ENCODE measurements at regions not wholly inside any gene's neighbourhood (a gene's known extent, or its start where the extent isn't known, plus 50 kb on each side); places are given as distances from the start of the nearest gene placed in this dataset.
A peak's percentile ranks its signal among the peaks of the same experiment; 100 is the strongest.
"Not testable (repeated sequence)": the region's sequence is repeated elsewhere in the genome, so short reads cannot be mapped to it uniquely, and the experiment has no call there.

DNA sequence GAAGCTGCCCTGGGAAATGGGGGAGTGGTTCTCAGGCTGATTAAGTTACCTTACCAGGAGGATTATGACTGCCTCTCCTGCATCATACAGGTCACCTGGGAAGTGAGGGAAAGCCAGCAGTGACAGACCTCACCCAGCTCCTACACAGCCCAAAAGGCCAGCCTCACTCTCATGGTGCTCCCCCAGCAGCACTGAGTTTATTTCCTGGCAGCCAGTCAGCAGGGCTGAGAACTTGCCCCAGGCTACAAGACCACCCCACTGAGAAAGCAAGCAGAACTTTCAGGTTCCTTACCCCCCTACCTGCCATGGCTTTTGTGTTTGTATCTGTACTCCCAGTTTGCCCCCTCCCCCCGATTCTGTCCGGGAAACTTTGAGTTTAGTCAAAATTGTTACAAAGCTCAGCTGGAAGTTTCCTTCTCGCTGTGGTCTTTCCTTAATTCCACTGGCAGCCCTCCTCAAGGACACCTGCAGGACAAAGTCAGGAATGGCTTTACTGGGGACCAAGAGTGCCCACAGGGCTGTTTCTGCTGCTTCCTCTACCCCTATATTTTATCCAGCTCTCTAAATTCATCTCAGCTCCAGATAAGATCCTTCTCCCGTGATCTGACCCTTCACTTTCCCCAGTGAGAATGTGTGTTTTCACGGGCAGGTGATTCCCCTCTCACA, 649.8 kb upstream of the MBL2 start:
- no peak for DNase-seq

DNA sequence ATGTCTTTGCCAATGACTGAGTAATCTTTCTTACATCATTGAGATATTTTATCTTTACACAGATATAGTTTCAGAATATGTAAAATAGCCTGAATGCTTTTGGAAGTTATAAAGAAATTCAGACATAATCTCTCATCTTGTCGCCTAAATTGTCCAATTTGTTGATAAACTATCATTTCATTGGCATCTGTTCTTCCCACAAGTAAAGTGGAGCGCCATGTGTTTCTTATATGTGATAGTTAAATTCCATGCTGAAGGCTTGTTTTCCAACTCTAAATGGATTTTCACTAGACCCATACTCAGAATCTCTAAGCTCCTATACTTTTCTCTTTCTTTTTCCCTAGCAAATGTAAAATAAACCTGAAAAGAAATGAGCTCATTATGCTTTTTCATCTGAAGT, 640.1 kb upstream of the MBL2 start:
- DNase-seq, result no peak

DNA sequence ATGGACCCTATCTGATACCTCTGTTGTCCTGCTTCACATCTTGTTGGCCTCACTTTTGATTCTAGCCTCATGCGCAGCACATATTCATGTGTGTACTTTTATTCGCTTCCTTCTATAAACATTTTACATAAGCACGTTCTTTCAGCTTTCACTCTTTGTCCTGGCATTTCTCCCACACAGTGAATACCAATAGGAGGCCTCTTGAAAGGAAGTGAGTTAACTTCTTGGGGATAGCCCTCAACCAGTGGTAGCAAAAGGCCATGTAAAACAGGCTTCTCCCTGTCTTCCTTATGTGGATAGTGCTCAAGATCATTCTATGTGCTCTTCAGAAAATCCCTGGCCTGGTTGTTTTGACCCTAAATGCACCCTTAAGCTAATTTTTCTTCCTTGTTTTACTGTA, 633.9 kb upstream of the MBL2 start:
- DNase-seq, result no peak

DNA sequence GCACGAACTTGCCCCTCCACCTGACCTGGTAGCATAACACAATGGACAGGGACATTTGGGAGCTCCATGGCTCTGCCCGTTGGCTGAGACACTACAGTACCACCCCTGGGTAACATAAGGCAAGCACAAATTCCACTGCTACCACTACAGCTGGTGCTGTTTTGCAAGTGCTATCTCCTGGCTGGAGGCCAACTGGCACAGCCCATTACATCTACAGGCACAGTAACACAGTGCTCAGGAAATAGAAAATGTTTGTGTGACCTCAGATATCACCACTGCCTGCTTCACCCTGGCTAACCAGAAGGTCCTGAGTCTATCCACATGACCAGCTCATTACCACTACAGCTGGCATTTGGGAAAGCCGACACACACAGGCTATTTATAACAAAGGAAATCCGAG, 631.1 kb upstream of the MBL2 start:
- peak; percentile 25 for DNase-seq

DNA sequence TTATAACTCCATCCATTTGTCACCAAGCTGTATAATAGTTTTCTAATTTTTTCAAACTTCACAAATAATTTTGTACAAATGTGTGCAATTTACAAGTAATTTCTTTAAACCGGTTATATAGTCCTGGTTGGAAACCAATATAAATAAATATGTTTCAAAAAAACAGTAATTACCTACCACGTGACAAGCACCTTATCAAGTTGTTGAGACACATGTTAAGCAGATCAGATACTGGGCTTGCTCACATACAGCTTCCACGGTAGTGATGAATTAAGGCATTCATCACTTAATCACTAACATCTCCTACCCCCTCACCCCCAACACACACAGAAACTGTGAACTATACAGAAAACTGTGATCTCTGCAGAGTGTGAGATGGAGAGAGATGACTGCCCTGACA, 630.0 kb upstream of the MBL2 start:
- DNase-seq, result no peak

DNA sequence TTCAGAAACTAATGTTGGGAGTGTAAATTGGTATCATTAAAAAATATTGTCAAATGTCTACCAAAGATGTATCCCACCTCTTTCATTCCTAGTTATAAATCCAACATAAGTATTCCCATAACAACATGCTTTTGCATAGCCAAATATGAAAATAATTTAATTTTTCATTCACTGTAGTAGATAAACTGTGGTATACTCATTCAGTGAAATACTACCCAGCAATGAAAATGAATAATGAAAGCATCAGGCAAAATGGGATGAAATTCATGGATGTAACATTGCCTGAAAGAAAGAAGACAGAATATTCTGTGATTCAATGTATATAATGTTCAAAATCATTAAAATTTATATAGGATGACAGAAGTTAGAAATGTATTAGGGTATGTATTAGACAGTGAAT, 629.0 kb upstream of the MBL2 start:
- no peak for DNase-seq

DNA sequence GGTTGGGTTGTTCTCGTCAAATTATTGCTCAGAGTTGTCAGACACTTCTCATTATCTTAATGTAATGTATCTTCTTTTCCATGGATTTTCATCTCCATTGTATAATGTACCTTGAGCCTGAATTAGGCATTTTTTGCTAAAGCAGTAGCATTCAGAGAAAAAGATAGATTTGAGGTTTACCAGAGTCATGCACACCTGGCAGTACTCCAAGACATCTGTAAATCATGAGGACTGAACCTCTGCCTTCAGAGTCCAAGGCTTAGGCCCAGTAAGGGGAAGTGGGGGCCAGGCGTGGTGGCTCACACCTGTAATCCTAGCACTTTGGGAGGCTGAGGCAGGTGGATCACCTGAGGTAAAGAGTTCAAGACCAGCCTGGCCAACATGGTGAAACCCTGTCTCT, 624.3 kb upstream of the MBL2 start:
- no peak for DNase-seq

DNA sequence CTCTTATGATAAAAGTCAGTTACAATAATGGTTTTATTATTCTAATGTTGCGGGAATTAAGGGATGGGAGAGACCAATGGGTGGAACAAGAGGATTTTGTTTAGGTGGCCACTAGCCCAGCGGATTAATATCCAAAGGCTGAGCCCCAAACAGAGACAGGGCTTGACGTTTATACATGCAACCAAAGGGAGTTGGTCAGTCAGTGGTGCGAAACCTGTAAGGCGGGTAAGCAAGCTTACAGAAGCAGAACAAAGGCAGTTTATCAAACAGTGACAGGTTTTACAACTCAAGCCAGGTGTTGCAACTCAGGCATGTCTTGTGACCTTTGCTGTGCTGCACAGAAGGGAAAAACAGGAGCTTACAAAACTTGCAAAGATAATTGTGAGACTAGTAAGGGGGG, 622.9 kb upstream of the MBL2 start:
- DNase-seq, result no peak

DNA sequence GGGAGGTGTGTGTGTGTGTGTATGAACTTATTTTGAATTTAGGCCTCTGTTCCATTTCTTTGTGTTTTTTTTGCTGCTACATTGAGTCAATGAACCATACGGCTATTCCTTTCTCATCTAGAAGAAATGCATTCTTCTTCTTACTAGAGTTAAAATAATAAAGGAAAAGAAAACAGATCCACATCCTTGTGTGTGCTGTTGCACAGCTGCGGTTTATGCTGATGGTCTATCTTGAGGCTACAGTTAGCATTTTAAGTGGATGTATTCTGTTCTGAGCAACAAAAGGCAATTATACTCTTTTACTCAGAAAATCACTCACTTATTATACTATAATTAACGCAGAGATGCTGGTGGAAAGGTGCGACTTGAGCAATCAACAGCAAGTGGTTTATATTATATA, 615.0 kb upstream of the MBL2 start:
- DNase-seq, result no peak

DNA sequence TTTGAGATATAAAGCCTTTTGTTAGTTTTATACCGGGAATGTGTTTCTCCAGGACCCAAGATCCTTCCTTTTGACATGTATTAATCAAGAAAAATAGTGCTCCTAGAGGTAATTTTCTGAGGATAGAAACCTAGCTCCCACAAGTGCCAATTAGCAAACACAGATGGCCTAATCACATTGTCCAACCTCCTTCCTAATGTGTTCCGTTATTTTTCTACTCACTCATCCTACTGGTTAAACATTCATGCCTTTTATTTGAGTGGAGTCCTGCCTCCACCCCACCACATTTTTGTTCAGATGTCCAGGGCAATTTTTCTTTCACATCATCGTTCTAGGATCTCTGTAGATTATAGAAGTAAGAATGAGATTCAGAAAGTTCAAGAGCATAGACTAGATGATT, 610.0 kb upstream of the MBL2 start:
- peak; percentile 12 for DNase-seq

DNA sequence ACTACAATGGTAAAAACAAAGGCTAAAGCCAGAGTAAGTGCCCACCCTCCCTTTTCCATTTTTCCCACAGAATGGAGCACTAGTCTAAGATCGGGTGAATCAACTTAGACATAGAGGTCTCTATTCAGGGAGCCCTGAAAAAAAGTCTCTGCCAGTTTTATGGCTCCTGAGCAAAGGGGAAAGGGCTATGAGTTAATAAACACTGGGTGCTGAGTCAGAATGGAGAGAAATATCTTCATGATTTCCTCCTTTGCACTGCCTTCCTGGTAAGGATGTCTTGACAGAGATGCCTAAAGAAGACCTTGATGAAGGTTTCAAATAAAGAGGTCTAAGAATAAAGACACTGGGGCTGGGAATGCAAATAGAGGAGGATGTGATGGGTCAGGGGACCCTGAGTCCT, 607.4 kb upstream of the MBL2 start:
- DNase-seq, result peak; percentile 2

DNA sequence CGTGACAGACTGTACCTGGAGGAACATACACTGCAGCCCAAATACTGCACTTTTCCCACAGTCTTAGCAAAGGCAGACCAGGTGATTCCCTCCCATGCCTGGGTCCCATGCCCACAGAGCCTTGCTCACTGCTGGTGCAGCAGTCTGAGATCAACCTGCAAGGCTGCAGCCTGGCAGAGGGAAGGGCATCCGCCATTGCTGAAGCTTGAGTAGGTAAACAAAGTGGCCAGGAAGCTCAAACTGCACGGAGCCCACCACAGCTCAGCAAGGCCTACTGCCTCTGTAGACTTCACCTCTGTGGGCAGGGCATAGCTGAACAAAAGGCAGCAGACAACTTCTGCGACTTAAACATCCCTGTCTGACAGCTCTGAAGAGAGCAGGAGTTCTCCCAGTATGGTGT, 597.8 kb upstream of the MBL2 start:
- DNase-seq, result no peak

DNA sequence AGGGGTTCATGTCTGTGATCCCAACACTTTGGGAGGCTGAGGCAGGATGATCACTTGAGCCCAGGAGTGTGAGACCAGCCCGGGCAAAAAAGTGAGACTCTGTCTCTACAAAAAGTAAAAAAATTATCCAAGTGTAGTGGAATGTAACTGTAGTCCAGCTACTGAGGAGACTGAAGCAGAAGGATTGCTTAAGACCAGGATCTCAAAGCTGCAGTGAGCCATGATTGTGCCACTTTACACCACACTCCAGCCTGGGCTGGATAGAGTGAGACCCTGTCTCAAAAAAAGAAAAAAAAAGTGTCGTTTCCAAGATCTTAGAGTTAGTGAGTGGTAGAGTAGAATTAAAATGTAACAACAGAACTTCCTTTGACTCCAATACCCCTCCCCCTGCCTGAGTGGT, 589.4 kb upstream of the MBL2 start:
- no peak for DNase-seq

DNA sequence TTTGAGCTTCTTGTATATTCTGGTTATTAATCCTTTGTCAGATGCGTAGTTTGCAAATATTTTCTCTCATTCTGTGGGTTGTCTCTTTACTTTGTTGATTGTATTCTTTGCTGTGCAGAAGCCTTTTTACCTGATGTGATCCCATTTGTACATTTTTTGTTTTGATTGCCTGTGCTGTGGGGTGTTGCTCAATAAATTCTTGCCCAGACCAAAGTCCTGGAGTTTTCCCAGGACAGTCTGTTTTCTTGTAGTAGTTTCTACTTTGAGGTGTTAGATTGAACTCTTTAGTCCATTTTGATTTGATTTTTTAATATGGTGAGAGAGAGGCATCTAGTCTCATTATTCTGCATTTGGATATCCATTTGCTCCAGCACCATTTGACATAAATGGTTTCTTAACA, 588.7 kb upstream of the MBL2 start:
- no peak for DNase-seq

DNA sequence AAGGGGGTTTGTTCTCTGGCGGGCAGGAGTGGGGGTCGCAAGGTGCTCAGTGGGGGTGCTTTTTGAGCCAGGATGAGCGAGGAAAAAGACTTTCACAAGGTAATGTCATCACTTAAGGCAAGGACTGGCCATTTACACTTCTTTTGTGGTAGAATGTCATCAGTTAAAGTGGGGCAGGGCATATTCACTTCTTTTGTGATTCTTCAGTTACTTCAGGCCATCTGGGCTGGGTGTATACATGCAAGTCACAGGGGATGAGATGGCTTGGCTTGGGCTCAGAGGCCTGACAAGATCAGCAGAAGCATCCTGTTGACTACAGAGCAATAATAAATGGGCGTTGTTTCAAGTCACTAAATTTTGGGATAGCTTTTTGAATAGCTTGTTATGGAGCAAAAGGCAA, 586.4 kb upstream of the MBL2 start:
- DNase-seq, result not testable (repeated sequence)

DNA sequence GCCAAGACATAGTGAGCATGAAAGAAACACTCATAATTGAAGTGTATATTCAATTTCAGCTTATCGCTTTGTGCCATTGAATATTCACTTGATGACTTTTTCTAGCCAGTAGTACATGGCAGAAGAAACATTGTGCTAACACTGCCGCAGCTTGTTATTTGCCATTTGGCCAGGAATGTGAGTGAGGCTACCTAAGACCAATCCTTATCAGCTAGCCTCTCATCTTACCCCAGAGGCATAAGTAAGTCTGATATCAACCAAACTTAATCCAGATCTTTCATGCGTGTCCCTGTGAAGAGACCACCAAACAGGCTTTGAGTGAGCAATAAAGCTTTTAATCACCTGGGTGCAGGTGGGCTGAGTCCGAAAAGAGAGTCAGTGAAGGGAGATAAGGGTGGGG, 586.0 kb upstream of the MBL2 start:
- no peak for DNase-seq

DNA sequence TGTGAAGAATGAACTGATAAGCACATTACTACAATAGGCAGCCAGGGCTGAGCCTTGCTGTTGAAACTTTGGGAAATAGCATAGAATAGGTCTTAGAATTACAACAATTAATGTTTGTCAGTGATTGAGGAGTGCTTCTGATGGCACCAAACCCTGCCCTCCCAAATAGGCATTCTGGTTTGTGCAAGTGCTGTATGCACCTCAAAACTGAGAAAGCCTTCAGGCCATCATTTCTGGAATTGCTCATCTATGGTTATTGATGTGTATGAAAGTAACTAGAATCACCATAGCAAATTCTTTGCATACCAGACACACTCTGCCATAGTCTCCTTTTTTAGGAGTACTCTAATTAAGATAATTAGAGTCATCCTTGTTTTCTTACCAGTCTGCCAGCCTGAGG, 585.0 kb upstream of the MBL2 start:
- DNase-seq, result no peak

DNA sequence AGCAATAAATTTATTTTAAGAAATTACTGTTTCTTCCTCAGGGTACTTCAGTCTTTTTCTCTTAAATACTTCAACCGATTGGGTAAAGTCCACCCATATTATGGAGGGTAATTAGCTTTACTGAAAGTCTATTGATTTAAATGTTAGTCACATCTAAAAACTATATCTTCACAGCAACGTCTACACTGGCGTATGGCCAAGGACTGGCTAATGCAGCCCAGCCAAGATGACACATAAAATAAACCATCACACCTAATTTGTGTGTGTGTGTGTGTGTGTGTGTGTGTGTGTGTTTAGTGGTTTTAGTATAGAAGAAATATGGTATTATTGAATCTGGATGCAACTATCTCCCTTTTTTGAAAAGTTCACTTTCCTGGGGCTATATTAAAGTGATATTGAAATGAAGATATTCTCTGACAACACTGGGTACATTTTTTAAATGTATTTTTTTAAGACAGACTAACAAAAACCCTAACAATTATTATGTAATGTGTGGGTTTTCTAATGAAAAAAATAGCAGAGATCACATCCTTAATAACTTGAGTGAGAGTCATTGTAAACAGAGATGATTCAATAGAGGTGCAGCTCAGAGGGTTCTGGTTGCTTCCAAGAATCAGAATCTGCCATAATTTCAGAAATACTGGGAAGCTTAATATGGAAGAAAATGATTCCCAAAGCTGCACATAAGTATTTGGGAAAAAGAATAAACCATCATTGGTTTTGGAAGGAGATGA, 584.2 kb upstream of the MBL2 start:
- DNase-seq, result no peak

DNA sequence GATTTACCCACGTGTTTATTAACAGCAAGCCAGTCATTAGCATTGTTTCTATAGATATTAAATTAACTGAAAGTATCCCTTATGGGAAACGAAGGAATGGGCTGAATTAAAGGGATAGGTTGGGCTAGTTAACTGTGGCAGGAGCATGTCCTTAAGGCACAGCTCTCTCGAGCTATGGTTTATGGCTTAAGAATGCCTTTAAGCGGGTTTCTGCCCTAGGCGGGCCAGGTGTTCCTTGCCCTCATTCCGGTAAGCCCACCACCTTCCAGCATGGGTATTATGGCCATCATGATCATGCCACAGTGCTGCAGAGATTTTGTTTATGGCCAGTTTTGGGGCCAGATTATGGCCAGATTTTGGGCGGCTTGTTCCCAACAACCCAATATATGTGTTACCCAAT, 569.9 kb upstream of the MBL2 start:
- DNase-seq, result not testable (repeated sequence)

DNA sequence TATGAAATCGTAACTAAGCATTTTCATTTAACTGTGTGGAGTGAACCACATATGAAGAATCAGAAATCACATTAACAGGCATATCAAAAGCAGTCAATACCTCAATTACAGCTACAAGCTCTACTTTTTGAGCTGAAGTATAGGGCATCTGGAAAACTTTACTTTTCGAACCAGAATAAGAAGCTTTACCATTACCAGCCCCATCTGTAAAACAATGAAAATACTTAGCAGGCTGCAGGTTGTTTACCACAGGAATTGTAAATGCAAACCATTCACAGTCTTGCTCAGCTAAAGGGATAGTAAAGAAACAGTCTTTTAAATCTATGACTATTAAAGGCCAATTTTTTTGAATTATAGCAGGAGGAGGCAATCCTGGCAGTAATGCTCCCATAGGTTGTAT, 565.6 kb upstream of the MBL2 start:
- DNase-seq, result not testable (repeated sequence)

DNA sequence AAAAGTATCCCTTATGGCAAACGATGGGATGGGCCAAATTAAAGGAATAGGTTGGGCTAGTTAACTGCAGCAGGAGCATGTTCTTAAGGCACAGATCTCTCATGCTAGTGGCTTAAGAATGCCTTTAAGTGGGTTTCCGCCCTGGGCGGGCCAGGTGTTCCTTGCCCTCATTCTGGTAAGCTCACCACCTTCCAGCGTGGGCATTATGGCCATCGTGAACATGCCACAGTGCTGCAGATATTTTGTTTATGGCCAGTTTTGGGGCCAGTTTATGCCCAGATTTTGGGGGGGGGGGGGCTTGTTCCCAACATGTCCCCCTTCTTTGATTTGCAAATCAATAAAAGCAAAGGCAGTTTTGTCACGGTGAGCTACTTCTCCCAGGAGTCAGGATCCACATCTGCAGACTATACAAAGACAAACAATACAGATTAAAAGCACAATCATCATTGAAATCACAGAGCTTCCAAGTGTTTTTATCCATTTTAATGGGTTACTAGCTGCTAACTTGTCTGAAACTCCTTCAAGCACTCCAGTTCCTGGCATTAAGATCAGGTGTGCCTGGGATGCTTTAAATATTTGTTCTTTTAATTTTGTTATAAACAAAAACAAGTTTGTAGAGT, 563.3 kb upstream of the MBL2 start:
- DNase-seq, result not testable (repeated sequence)

DNA sequence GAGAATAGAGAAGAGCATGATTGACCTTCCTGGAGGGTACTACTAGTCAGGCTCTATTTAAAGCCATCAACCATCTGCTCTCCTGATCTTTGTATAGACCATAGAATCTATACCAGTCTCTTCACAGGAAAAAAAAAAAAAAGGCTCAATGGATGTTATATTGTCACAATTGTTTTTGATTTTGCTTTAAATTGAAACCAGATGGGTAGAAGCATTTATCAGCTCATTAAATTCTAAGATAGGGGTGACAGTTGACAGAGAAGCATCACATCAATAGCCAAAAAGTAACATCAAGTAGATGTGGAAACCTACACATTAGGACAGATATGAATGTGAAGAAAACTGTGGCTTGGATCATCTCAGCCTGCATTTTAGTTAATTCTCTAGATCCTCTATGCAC, 558.9 kb upstream of the MBL2 start:
- peak; percentile 8 for DNase-seq

DNA sequence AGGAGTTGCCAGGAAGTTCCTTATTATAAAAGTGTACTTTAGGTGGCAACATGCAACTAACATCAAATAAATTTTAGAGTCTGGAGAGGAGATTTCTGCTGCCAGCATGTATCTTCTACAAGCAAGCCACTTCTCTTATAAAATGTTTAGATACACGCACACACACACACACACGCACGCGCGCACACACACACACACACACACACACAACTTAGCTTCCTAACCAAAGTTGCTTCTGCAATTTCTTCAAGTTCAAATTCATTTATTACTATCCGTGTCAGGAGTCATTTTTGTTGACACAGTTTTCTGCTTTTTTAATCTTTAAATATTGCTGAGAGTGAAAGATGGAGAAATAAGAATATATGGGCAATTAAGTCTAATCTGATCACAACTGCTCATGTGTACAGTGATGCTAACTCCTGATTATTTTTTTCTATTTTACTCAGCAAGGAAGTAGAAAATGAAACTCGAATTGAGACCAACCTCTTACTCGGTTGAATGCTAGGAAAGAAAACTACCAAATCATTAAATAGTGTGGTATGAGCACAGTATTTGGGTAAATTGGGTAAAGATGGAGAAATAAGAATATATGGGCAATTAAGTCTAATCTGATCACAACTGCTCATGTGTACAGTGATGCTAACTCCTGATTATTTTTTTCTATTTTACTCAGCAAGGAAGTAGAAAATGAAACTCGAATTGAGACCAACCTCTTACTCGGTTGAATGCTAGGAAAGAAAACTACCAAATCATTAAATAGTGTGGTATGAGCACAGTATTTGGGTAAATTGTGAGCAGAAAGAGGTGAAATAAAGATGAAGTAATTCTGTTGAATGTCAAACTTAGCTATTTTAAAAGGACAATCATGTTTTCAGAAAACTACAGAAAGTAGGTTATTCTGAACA, 554.1 kb upstream of the MBL2 start:
- DNase-seq, result not testable (repeated sequence)
